ENCODE measurements at regions not wholly inside any gene's neighbourhood (a gene's known extent, or its start where the extent isn't known, plus 50 kb on each side); places are given as distances from the start of the nearest gene placed in this dataset.

DNA sequence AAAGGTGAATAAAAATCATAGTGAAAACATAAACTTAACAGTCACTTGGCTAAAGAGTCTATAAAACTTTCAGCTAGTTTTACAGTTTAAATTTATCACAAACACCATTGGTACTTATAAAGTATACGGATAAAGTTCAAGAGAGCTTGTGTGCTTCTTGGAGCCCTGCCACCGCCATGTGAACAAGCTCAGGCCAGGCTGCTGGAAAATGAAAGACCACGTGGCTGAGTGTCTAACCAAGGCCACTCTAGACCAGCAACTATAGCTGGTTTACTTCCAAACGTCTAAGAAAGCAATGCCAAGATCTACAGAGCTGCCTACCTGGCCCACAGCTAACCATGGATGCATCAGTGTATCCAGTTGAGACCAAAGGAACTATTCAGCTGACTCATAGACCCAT is 66.3 kb upstream of the API5 start:
- TF ChIP-seq, protein P1, sequence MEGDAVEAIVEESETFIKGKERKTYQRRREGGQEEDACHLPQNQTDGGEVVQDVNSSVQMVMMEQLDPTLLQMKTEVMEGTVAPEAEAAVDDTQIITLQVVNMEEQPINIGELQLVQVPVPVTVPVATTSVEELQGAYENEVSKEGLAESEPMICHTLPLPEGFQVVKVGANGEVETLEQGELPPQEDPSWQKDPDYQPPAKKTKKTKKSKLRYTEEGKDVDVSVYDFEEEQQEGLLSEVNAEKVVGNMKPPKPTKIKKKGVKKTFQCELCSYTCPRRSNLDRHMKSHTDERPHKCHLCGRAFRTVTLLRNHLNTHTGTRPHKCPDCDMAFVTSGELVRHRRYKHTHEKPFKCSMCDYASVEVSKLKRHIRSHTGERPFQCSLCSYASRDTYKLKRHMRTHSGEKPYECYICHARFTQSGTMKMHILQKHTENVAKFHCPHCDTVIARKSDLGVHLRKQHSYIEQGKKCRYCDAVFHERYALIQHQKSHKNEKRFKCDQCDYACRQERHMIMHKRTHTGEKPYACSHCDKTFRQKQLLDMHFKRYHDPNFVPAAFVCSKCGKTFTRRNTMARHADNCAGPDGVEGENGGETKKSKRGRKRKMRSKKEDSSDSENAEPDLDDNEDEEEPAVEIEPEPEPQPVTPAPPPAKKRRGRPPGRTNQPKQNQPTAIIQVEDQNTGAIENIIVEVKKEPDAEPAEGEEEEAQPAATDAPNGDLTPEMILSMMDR (IDR thresholded peaks at IDR 0.05; ENCODE audit: low read depth, low read length, poor library complexity, severe bottlenecking): no peak
- no peak for TF ChIP-seq EZH2phosphoT487 (IDR thresholded peaks at IDR 0.05; ENCODE audit: borderline replicate concordance, low read length)

All from DOHH2 (cell line).